ENCODE measurements at regions not wholly inside any gene's neighbourhood (a gene's known extent, or its start where the extent isn't known, plus 50 kb on each side); places are given as distances from the start of the nearest gene placed in this dataset.

- TF ChIP-seq POLR2A (IDR thresholded peaks at IDR 0.05) (no peak), CTCF (IDR thresholded peaks at IDR 0.05) (no peak)
Measured at GRCh38 chr3:31193871-31194270, 299.4 kb upstream of the GADL1 start.

Data from body of pancreas (tissue), 4 donors.